SK-N-SH treated with all-trans-retinoic acid at 6 μM for 48 hours (cell line): ENCODE measurements at regions not wholly inside any gene's neighbourhood (a gene's known extent, or its start where the extent isn't known, plus 50 kb on each side); places are given as distances from the start of the nearest gene placed in this dataset.

Source experiments
- ATAC-seq: fragments of 200-7000 bp; cut with Tn5 transposase; 3 replicates; pipeline ENCODE4 v1.9.1; 2020; ENCODE audit warnings: mild to moderate bottlenecking, moderate library complexity
- ARNTL ChIP-seq: fragments of 450-650 bp; formaldehyde crosslinking; IDR thresholded peaks from 2 replicates; pipeline ENCODE4 v1.5.0; 2020; ENCODE audit warnings: low read depth, mild to moderate bottlenecking, moderate library complexity, borderline replicate concordance
- BACH2 ChIP-seq: fragments of 250-450 bp; sonication (Bioruptor Pico); IDR thresholded peaks from 2 replicates; pipeline ENCODE4 v1.9.0; 2021; ENCODE audit warnings: mild to moderate bottlenecking, borderline replicate concordance
- ESRRG ChIP-seq: fragments of 250-450 bp; sonication (Bioruptor Pico); IDR thresholded peaks from 2 replicates; pipeline ENCODE4 v1.6.1; 2021; ENCODE audit warnings: mild to moderate bottlenecking
- GLIS3 ChIP-seq: fragments of 250-450 bp; sonication (Bioruptor Pico); IDR thresholded peaks from 2 replicates; pipeline ENCODE4 v1.5.0; 2020; ENCODE audit warnings: mild to moderate bottlenecking, moderate library complexity
- ISL1 ChIP-seq: fragments of 250-450 bp; sonication (Bioruptor Pico); IDR thresholded peaks from 2 replicates; pipeline ENCODE4 v2.1.2; 2022; ENCODE audit warnings: mild to moderate bottlenecking, moderate library complexity
- OSR1 ChIP-seq: fragments of 250-450 bp; sonication (Bioruptor Pico); IDR thresholded peaks from 2 replicates; pipeline ENCODE4 v1.8.0; 2022; ENCODE audit warnings: moderate library complexity, mild to moderate bottlenecking, inconsistent platforms
- PPARA ChIP-seq: fragments of 250-450 bp; sonication (Bioruptor Pico); IDR thresholded peaks from 2 replicates; pipeline ENCODE4 v1.5.0; 2020; ENCODE audit warnings: mild to moderate bottlenecking, borderline replicate concordance
- RARB ChIP-seq: fragments of 250-450 bp; sonication (Bioruptor Pico); IDR thresholded peaks from 2 replicates; pipeline ENCODE4 v1.8.0; 2021; ENCODE audit warnings: mild to moderate bottlenecking, moderate library complexity
- SNAI2 ChIP-seq: fragments of 250-450 bp; sonication (Bioruptor Pico); IDR thresholded peaks from 2 replicates; pipeline ENCODE4 v1.5.0; 2020; ENCODE audit warnings: mild to moderate bottlenecking, moderate library complexity
- TCF4 ChIP-seq: fragments of 250-450 bp; sonication (Bioruptor Pico); IDR thresholded peaks from 2 replicates; pipeline ENCODE4 v1.8.0; 2021; ENCODE audit warnings: mild to moderate bottlenecking, moderate library complexity, borderline replicate concordance
- TOX ChIP-seq: fragments of 250-450 bp; sonication (Bioruptor Pico); IDR thresholded peaks from 2 replicates; pipeline ENCODE4 v1.8.0; 2021; ENCODE audit warnings: mild to moderate bottlenecking, moderate library complexity, borderline replicate concordance
- ZC3H10 ChIP-seq: fragments of 250-450 bp; sonication (Bioruptor Pico); IDR thresholded peaks from 2 replicates; pipeline ENCODE4 v1.5.1; 2021; ENCODE audit warnings: mild to moderate bottlenecking, moderate library complexity
- ZFP3 ChIP-seq: fragments of 250-450 bp; sonication (Bioruptor Pico); IDR thresholded peaks from 2 replicates; pipeline ENCODE4 v1.5.0; 2020; ENCODE audit warnings: mild to moderate bottlenecking, moderate library complexity
- ZFP30 ChIP-seq: fragments of 450-650 bp; formaldehyde crosslinking; IDR thresholded peaks from 2 replicates; pipeline ENCODE4 v1.5.0; 2022; ENCODE audit warnings: mild to moderate bottlenecking, moderate library complexity
- ZNF565 ChIP-seq: fragments of 450-650 bp; formaldehyde crosslinking; conservative IDR thresholded peaks from 2 replicates; pipeline ENCODE4 v1.5.0; 2020; ENCODE audit warnings: low read depth, mild to moderate bottlenecking, moderate library complexity
- ZNF70 ChIP-seq: fragments of 450-650 bp; formaldehyde crosslinking; IDR thresholded peaks from 2 replicates; pipeline ENCODE4 v1.5.0; 2020; ENCODE audit warnings: mild to moderate bottlenecking, moderate library complexity
- ZNF8 ChIP-seq: fragments of 450-650 bp; formaldehyde crosslinking; IDR thresholded peaks from 2 replicates; pipeline ENCODE4 v1.5.0; 2020; ENCODE audit warnings: mild to moderate bottlenecking, moderate library complexity
- TF ChIP-seq, protein P1 (sequence below): fragments of 250-450 bp; sonication (Bioruptor Pico); IDR thresholded peaks from 2 replicates; pipeline ENCODE4 v1.5.1; 2021; ENCODE audit warnings: mild to moderate bottlenecking, moderate library complexity
- TF ChIP-seq, protein P2 (sequence below): fragments of 250-450 bp; sonication (Bioruptor Pico); IDR thresholded peaks from 2 replicates; pipeline ENCODE4 v1.8.0; 2021; ENCODE audit warnings: low read depth, mild to moderate bottlenecking, moderate library complexity, borderline replicate concordance
- TF ChIP-seq, protein P3 (sequence below): fragments of 250-450 bp; sonication (Bioruptor Pico); IDR thresholded peaks from 2 replicates; pipeline ENCODE4 v1.8.0; 2020; ENCODE audit warnings: mild to moderate bottlenecking, moderate library complexity, borderline replicate concordance
- TF ChIP-seq, protein P4 (sequence below): fragments of 250-450 bp; sonication (Bioruptor Pico); IDR thresholded peaks from 2 replicates; pipeline ENCODE4 v1.5.0; 2020; ENCODE audit warnings: mild to moderate bottlenecking, moderate library complexity
- TF ChIP-seq, protein P5 (sequence below): fragments of 250-450 bp; sonication (Bioruptor Pico); IDR thresholded peaks from 2 replicates; pipeline ENCODE4 v1.5.1; 2020; ENCODE audit warnings: low read depth, mild to moderate bottlenecking, moderate library complexity

DNA sequence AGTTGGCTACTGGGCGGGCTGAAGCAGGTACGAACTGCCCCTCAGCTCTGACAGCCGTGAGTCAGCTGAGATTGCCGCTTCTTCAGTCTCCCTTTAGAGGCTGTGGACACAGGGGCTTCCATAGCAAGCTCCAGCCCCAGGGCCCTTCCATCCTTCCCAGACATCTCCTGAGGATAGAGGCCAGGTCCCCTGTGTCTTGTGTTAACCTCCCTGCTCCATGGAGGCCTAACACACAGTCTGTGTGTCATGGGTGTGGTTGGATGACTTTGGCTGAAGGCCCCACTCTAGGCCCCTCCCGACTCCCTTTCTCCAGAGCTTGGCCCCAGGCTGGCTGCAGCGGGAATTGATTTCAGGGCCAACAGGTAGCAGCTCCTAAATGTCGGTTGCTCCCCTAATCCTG lies 116.1 kb upstream of the TLE3 start:
- TF ChIP-seq, protein P1, sequence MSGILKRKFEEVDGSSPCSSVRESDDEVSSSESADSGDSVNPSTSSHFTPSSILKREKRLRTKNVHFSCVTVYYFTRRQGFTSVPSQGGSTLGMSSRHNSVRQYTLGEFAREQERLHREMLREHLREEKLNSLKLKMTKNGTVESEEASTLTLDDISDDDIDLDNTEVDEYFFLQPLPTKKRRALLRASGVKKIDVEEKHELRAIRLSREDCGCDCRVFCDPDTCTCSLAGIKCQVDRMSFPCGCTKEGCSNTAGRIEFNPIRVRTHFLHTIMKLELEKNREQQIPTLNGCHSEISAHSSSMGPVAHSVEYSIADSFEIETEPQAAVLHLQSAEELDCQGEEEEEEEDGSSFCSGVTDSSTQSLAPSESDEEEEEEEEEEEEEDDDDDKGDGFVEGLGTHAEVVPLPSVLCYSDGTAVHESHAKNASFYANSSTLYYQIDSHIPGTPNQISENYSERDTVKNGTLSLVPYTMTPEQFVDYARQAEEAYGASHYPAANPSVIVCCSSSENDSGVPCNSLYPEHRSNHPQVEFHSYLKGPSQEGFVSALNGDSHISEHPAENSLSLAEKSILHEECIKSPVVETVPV = no peak
- no peak for TF ChIP-seq ZNF565 (CRISPR knock-in tag)
- TF ChIP-seq ZFP3 (CRISPR knock-in tag) = no peak
- TF ChIP-seq OSR1 = no peak
- no peak for TF ChIP-seq TOX
- no peak for TF ChIP-seq SNAI2
- no peak for TF ChIP-seq RARB
- TF ChIP-seq, protein P2, sequence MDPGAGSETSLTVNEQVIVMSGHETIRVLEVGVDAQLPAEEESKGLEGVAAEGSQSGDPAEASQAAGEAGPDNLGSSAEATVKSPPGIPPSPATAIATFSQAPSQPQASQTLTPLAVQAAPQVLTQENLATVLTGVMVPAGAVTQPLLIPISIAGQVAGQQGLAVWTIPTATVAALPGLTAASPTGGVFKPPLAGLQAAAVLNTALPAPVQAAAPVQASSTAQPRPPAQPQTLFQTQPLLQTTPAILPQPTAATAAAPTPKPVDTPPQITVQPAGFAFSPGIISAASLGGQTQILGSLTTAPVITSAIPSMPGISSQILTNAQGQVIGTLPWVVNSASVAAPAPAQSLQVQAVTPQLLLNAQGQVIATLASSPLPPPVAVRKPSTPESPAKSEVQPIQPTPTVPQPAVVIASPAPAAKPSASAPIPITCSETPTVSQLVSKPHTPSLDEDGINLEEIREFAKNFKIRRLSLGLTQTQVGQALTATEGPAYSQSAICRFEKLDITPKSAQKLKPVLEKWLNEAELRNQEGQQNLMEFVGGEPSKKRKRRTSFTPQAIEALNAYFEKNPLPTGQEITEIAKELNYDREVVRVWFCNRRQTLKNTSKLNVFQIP (CRISPR knock-in tag) = no peak
- no peak for TF ChIP-seq ZNF70
- TF ChIP-seq, protein P3, sequence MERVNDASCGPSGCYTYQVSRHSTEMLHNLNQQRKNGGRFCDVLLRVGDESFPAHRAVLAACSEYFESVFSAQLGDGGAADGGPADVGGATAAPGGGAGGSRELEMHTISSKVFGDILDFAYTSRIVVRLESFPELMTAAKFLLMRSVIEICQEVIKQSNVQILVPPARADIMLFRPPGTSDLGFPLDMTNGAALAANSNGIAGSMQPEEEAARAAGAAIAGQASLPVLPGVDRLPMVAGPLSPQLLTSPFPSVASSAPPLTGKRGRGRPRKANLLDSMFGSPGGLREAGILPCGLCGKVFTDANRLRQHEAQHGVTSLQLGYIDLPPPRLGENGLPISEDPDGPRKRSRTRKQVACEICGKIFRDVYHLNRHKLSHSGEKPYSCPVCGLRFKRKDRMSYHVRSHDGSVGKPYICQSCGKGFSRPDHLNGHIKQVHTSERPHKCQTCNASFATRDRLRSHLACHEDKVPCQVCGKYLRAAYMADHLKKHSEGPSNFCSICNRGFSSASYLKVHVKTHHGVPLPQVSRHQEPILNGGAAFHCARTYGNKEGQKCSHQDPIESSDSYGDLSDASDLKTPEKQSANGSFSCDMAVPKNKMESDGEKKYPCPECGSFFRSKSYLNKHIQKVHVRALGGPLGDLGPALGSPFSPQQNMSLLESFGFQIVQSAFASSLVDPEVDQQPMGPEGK (CRISPR knock-in tag) = no peak
- TF ChIP-seq ESRRG (CRISPR knock-in tag) = no peak
- no peak for TF ChIP-seq ISL1 (CRISPR knock-in tag)
- TF ChIP-seq TCF4 (CRISPR knock-in tag) = no peak
- TF ChIP-seq, protein P4, sequence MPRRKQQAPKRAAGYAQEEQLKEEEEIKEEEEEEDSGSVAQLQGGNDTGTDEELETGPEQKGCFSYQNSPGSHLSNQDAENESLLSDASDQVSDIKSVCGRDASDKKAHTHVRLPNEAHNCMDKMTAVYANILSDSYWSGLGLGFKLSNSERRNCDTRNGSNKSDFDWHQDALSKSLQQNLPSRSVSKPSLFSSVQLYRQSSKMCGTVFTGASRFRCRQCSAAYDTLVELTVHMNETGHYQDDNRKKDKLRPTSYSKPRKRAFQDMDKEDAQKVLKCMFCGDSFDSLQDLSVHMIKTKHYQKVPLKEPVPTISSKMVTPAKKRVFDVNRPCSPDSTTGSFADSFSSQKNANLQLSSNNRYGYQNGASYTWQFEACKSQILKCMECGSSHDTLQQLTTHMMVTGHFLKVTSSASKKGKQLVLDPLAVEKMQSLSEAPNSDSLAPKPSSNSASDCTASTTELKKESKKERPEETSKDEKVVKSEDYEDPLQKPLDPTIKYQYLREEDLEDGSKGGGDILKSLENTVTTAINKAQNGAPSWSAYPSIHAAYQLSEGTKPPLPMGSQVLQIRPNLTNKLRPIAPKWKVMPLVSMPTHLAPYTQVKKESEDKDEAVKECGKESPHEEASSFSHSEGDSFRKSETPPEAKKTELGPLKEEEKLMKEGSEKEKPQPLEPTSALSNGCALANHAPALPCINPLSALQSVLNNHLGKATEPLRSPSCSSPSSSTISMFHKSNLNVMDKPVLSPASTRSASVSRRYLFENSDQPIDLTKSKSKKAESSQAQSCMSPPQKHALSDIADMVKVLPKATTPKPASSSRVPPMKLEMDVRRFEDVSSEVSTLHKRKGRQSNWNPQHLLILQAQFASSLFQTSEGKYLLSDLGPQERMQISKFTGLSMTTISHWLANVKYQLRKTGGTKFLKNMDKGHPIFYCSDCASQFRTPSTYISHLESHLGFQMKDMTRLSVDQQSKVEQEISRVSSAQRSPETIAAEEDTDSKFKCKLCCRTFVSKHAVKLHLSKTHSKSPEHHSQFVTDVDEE (CRISPR knock-in tag) = no peak
- TF ChIP-seq ARNTL (CRISPR knock-in tag) = no peak
- TF ChIP-seq BACH2 (CRISPR knock-in tag) = no peak
- no peak for TF ChIP-seq GLIS3 (CRISPR knock-in tag)
- TF ChIP-seq ZC3H10 = no peak
- no peak for TF ChIP-seq ZFP30 (CRISPR knock-in tag)
- TF ChIP-seq, protein P5, sequence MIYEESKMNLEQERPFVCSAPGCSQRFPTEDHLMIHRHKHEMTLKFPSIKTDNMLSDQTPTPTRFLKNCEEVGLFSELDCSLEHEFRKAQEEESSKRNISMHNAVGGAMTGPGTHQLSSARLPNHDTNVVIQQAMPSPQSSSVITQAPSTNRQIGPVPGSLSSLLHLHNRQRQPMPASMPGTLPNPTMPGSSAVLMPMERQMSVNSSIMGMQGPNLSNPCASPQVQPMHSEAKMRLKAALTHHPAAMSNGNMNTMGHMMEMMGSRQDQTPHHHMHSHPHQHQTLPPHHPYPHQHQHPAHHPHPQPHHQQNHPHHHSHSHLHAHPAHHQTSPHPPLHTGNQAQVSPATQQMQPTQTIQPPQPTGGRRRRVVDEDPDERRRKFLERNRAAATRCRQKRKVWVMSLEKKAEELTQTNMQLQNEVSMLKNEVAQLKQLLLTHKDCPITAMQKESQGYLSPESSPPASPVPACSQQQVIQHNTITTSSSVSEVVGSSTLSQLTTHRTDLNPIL (CRISPR knock-in tag) = no peak
- no peak for ATAC-seq

DNA sequence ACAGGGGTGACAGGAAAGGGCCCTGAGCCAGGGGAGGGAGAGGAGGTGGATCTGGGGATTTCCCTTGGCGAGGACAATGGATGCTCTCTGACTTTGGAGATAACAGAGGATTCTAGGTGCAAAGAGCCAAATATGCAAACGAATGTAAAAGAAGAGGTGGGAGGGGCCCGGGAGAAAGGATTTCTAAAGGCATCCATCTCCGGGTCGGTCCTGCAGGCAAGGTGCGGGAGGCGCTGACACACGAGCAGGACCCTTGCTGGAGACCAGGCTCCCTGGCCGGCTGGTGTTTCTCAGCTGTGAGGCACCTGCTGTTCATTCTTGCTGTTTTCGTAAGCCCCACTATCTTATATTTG lies 115.2 kb upstream of the TLE3 start:
- ATAC-seq = no peak

More for the DNA sequence above, 115.2 kb upstream of the TLE3 start:
- TF ChIP-seq, protein P5 (CRISPR knock-in tag) = no peak
- no peak for TF ChIP-seq OSR1
- TF ChIP-seq ISL1 (CRISPR knock-in tag) = no peak
- TF ChIP-seq, protein P3 (CRISPR knock-in tag) = no peak
- TF ChIP-seq ARNTL (CRISPR knock-in tag) = no peak
- no peak for TF ChIP-seq BACH2 (CRISPR knock-in tag)
- no peak for TF ChIP-seq PPARA
- no peak for TF ChIP-seq RARB
- no peak for TF ChIP-seq TCF4 (CRISPR knock-in tag)
- TF ChIP-seq ZNF565 (CRISPR knock-in tag) = no peak
- TF ChIP-seq ESRRG (CRISPR knock-in tag) = no peak
- no peak for TF ChIP-seq ZNF8 (CRISPR knock-in tag)
- TF ChIP-seq, protein P1 = no peak
- TF ChIP-seq GLIS3 (CRISPR knock-in tag) = no peak
